ENCODE measurements at regions not wholly inside any gene's neighbourhood (a gene's known extent, or its start where the extent isn't known, plus 50 kb on each side); places are given as distances from the start of the nearest gene placed in this dataset.

- TF ChIP-seq EP300 (IDR thresholded peaks at IDR 0.05) (no peak), POLR2A (IDR thresholded peaks at IDR 0.05) (no peak), POLR2AphosphoS5 (IDR thresholded peaks at IDR 0.05) (no peak)
- Histone ChIP-seq H3K27me3 (no peaks in the 10 kb centered on the region), H3K36me3 (no peaks in the 10 kb centered on the region), H3K4me3 (no peak overlapping the region), H3K9me3 (no peaks in the 10 kb centered on the region), H3K27ac (no peak overlapping the region), H3K4me1 (peaks cover 0 to 15% (median 2%) of the 10 kb centered on the region in 4 donors)
- DNase-seq = no peak
- WGBS, 2 donors = 47 to 72% methylated on average over 1 of the region's 1 CpG
- intact Hi-C loops (cut with DNase I) = no loop called here
Measured at GRCh38 chr21:24042687-24043086, 1564.6 kb downstream of the MRPL39 start.

- H3K9me3 ChIP-seq = peaks cover 0 to 9% (median 4%) of the 10 kb centered on the region in 4 donors
- intact Hi-C loops (cut with DNase I) = no loop called here
- WGBS, 2 donors = 46 to 61% methylated on average over 2 of the region's 2 CpGs
- H3K27ac ChIP-seq = no peak overlapping the region
- no peaks in the 10 kb centered on the region for H3K4me1 ChIP-seq
- no peak for DNase-seq
- H3K4me3 ChIP-seq = no peak overlapping the region
- no peak for TF ChIP-seq CTCF (IDR thresholded peaks at IDR 0.05)
- TF ChIP-seq POLR2A (IDR thresholded peaks at IDR 0.05) = no peak
- TF ChIP-seq EP300 (IDR thresholded peaks at IDR 0.05) = no peak
- TF ChIP-seq POLR2AphosphoS5 (IDR thresholded peaks at IDR 0.05) = no peak
- H3K36me3 ChIP-seq = no peaks in the 10 kb centered on the region
- no peaks in the 10 kb centered on the region for H3K27me3 ChIP-seq
Measured at GRCh38 chr21:24032709-24033232, 1574.5 kb downstream of the MRPL39 start.

- Histone ChIP-seq H3K27ac (no peak overlapping the region), H3K36me3 (no peaks in the 10 kb centered on the region), H3K4me3 (no peak overlapping the region), H3K27me3 (no peaks in the 10 kb centered on the region), H3K9me3 (no peaks in the 10 kb centered on the region), H3K4me1 (no peaks in the 10 kb centered on the region)
- 45 to 77% methylated on average over 4 of the region's 4 CpGs for WGBS, 2 donors
- TF ChIP-seq EP300 (IDR thresholded peaks at IDR 0.05) (no peak), POLR2AphosphoS5 (IDR thresholded peaks at IDR 0.05) (no peak), POLR2A (IDR thresholded peaks at IDR 0.05) (no peak), CTCF (IDR thresholded peaks at IDR 0.05) (no peak)
- DNase-seq = no peak
- intact Hi-C loops (cut with DNase I) = no loop called here
Measured at GRCh38 chr21:24027396-24027795, 1579.9 kb downstream of the MRPL39 start.

GRCh38 chr21:24025101-24025500, 1582.2 kb downstream of the MRPL39 start:
- Histone ChIP-seq H3K4me1 (no peaks in the 10 kb centered on the region), H3K36me3 (no peaks in the 10 kb centered on the region), H3K4me3 (no peak overlapping the region), H3K27me3 (no peaks in the 10 kb centered on the region), H3K27ac (no peak overlapping the region), H3K9me3 (peaks cover 0 to 4% (median 0%) of the 10 kb centered on the region in 4 donors)
- intact Hi-C loops (cut with DNase I) = no loop called here
- 18 to 26% methylated on average over 3 of the region's 3 CpGs for WGBS, 2 donors
- TF ChIP-seq EP300 (IDR thresholded peaks at IDR 0.05) = no peak
- TF ChIP-seq POLR2A (IDR thresholded peaks at IDR 0.05) = no peak
- no peak for TF ChIP-seq CTCF (IDR thresholded peaks at IDR 0.05)
- no peak for TF ChIP-seq POLR2AphosphoS5 (IDR thresholded peaks at IDR 0.05)
- DNase-seq = no peak

GRCh38 chr21:24023936-24024335, 1583.3 kb downstream of the MRPL39 start:
- TF ChIP-seq POLR2A (IDR thresholded peaks at IDR 0.05) = no peak
- TF ChIP-seq POLR2AphosphoS5 (IDR thresholded peaks at IDR 0.05) = no peak
- no peak for TF ChIP-seq CTCF (IDR thresholded peaks at IDR 0.05)
- TF ChIP-seq EP300 (IDR thresholded peaks at IDR 0.05) = no peak
- 85 to 92% methylated on average over 1 of the region's 1 CpG for WGBS, 2 donors
- Histone ChIP-seq H3K27me3 (no peaks in the 10 kb centered on the region), H3K4me3 (no peak overlapping the region), H3K27ac (no peak overlapping the region), H3K4me1 (no peaks in the 10 kb centered on the region), H3K9me3 (peaks cover 0 to 4% (median 0%) of the 10 kb centered on the region in 4 donors), H3K36me3 (no peaks in the 10 kb centered on the region)
- intact Hi-C loops (cut with DNase I) = no loop called here
- no peak for DNase-seq
